GM12878 (cell line): ENCODE measurements at regions not wholly inside any gene's neighbourhood (a gene's known extent, or its start where the extent isn't known, plus 50 kb on each side); places are given as distances from the start of the nearest gene placed in this dataset.

ENCODE experiments used
- CHD2 ChIP-seq: IDR thresholded peaks from 2 replicates; pipeline ENCODE4 v1.6.1; 2011; ENCODE audit warnings: low read depth, low read length, improper control_type of control experiment, borderline replicate concordance
- CREB1 ChIP-seq: IDR thresholded peaks from 2 replicates; pipeline ENCODE4 v1.6.1; 2012; ENCODE audit warnings: low read depth, mild to moderate bottlenecking, inconsistent platforms
- DPF2 ChIP-seq: fragments of 450-650 bp; IDR thresholded peaks from 2 replicates; pipeline ENCODE4 v1.6.1; 2017; ENCODE audit warnings: mild to moderate bottlenecking
- E2F4 ChIP-seq: IDR thresholded peaks from 2 replicates; pipeline ENCODE4 v1.6.1; 2012; ENCODE audit warnings: low read depth, low read length, improper control_type of control experiment
- ETV6 ChIP-seq, 2 experiments: fragments of 450-650 bp in 1 of 2; IDR thresholded peaks in 1 of 2; conservative IDR thresholded peaks in 1 of 2; 2 replicates each; pipeline ENCODE4 v1.6.1; 2014; ENCODE audit warnings: antibody characterized with exemption in 1 of 2, borderline replicate concordance in 1 of 2, low read depth in 1 of 2, mild to moderate bottlenecking in 1 of 2, moderate library complexity in 1 of 2
- FOXK2 ChIP-seq: fragments of 450-650 bp; IDR thresholded peaks from 2 replicates; pipeline ENCODE4 v1.6.1; 2017; ENCODE audit warnings: mild to moderate bottlenecking, moderate library complexity
- JUNB ChIP-seq: IDR thresholded peaks from 2 replicates; pipeline ENCODE4 v1.6.1; 2016; ENCODE audit warnings: antibody characterized with exemption, mild to moderate bottlenecking
- JUND ChIP-seq: IDR thresholded peaks from 2 replicates; pipeline ENCODE4 v1.6.1; 2012; ENCODE audit warnings: low read depth, mild to moderate bottlenecking, low read length, improper control_type of control experiment, moderate library complexity
- KAT2A ChIP-seq: conservative IDR thresholded peaks from 2 replicates; pipeline ENCODE4 v1.6.1; 2011; ENCODE audit warnings: low read depth, low read length; ENCODE audit not compliant: control insufficient read depth
- KLF5 ChIP-seq: fragments of 450-650 bp; IDR thresholded peaks from 2 replicates; pipeline ENCODE4 v1.6.1; 2014; ENCODE audit warnings: mild to moderate bottlenecking; ENCODE audit not compliant: partially characterized antibody
- MAX ChIP-seq: IDR thresholded peaks from 2 replicates; pipeline ENCODE4 v1.6.1; 2012; ENCODE audit warnings: low read depth, low read length, improper control_type of control experiment
- MEF2A ChIP-seq: IDR thresholded peaks from 2 replicates; pipeline ENCODE4 v1.6.1; 2011; ENCODE audit warnings: low read depth, mild to moderate bottlenecking, low read length, moderate library complexity; ENCODE audit not compliant: insufficient read depth
- MEF2B ChIP-seq: fragments of 450-650 bp; IDR thresholded peaks from 2 replicates; pipeline ENCODE4 v1.6.1; 2018; ENCODE audit warnings: mild to moderate bottlenecking, moderate library complexity; ENCODE audit not compliant: partially characterized antibody, poor library complexity, severe bottlenecking
- MYC ChIP-seq: IDR thresholded peaks from 2 replicates; pipeline ENCODE4 v1.6.1; 2011; ENCODE audit warnings: mild to moderate bottlenecking, low read length, moderate library complexity, inconsistent platforms; ENCODE audit not compliant: insufficient read depth, insufficient replicate concordance, insufficient read length, severe bottlenecking
- NR2C1 ChIP-seq: fragments of 450-650 bp; IDR thresholded peaks from 2 replicates; pipeline ENCODE4 v1.6.1; 2017; ENCODE audit warnings: antibody characterized with exemption, mild to moderate bottlenecking, moderate library complexity
- POLR2AphosphoS2 ChIP-seq: IDR thresholded peaks from 2 replicates; pipeline ENCODE4 v1.6.1; 2011; ENCODE audit warnings: low read depth, mild to moderate bottlenecking, low read length, improper control_type of control experiment, moderate library complexity
- RELA ChIP-seq: fragments of 450-650 bp; IDR thresholded peaks from 2 replicates; pipeline ENCODE4 v1.8.0; 2014; ENCODE audit warnings: borderline replicate concordance; ENCODE audit not compliant: partially characterized antibody
- SUPT20H ChIP-seq: IDR thresholded peaks from 2 replicates; pipeline ENCODE4 v1.6.1; 2011; ENCODE audit warnings: low read depth, mild to moderate bottlenecking, low read length, moderate library complexity, borderline replicate concordance; ENCODE audit not compliant: control insufficient read depth
- SUZ12 ChIP-seq: fragments of 200-600 bp; sonication (generic); IDR thresholded peaks from one replicate; pipeline ENCODE4 v1.6.1; 2018; ENCODE audit warnings: antibody characterized with exemption, mild to moderate bottlenecking; ENCODE audit not compliant: unreplicated experiment
- TBL1XR1 ChIP-seq: IDR thresholded peaks from 2 replicates; pipeline ENCODE4 v1.6.1; 2012; ENCODE audit warnings: low read depth, low read length, improper control_type of control experiment
- ZBTB11 ChIP-seq: fragments of 450-650 bp; formaldehyde crosslinking; IDR thresholded peaks from 2 replicates; pipeline ENCODE4 v1.5.0; 2022; ENCODE audit warnings: mild to moderate bottlenecking, missing genetic modification characterization
- TF ChIP-seq, protein P1 (sequence below): IDR thresholded peaks from 2 replicates; pipeline ENCODE4 v1.6.1; 2011; ENCODE audit warnings: low read depth, low read length, improper control_type of control experiment, borderline replicate concordance
- TF ChIP-seq, protein P2 (sequence below): IDR thresholded peaks from 2 replicates; pipeline ENCODE4 v1.6.1; 2012; ENCODE audit warnings: low read length, inconsistent platforms

DNA sequence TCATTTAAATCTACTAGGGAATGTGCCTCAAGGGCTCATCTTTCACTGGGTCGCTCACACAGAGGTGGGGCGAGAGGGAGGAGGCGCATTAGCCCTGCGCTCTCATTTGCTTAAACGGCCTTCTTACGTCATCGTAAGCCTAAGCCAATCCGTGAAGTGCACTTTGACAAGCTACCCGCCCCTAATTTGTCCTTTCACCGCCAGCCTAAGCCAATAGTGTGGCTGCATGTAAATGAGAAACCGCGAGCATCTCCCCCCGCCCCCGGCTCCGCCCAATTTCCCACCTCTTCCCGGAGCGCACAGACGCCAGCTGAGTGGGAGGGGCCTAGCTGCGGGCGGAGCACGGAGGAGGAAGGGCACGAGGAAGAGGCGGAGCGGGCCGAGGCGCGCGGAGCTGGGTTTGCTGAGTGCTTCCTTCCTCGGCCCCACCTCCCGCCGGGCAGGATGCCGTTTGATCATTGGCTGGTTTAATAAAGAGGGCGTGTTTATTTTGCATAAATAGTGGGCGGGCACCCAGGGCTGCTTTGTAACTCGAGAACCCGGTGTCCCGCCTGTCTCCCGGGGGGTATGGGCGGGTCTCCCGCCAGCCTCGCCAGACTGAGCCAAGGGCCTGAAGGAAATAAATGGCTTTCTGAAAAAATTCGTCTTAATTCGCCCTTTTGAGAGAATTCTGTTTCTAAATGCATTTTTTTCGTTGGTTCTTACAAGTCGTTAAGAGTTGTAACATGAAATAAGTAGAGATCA lies 289.6 kb upstream of the NFE2L3 start (continued):
- TF ChIP-seq ZBTB11 (no peak), DPF2 (no peak), JUND (0 out of 2 replicates have a peak, but pooled peaks have one; percentile 28), MEF2A (no peak), MYC (no peak), MEF2B (no peak), TBL1XR1 (no peak), KAT2A (no peak), SUPT20H (no peak), SUZ12 (no peak), CHD2 (peak; percentile 58; the same call in 1 of the 2 replicates), E2F4 (0 out of 2 replicates have a peak, but pooled peaks have one; percentile 38), NR2C1 (no peak), ETV6 (conservative IDR thresholded peaks at IDR 0.05 in 1 of 2, IDR thresholded peaks at IDR 0.05 in 1 of 2; ENCODE audit: borderline replicate concordance in 1 of 2, low read depth in 1 of 2) (no peak), MAX (no peak), KLF5 (no peak), CREB1 (peak; percentile 72), JUNB (no peak), RELA (no peak), FOXK2 (no peak), POLR2AphosphoS2 (no peak)
- TF ChIP-seq, protein P1, sequence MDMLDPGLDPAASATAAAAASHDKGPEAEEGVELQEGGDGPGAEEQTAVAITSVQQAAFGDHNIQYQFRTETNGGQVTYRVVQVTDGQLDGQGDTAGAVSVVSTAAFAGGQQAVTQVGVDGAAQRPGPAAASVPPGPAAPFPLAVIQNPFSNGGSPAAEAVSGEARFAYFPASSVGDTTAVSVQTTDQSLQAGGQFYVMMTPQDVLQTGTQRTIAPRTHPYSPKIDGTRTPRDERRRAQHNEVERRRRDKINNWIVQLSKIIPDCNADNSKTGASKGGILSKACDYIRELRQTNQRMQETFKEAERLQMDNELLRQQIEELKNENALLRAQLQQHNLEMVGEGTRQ = no peak
- TF ChIP-seq, protein P2, sequence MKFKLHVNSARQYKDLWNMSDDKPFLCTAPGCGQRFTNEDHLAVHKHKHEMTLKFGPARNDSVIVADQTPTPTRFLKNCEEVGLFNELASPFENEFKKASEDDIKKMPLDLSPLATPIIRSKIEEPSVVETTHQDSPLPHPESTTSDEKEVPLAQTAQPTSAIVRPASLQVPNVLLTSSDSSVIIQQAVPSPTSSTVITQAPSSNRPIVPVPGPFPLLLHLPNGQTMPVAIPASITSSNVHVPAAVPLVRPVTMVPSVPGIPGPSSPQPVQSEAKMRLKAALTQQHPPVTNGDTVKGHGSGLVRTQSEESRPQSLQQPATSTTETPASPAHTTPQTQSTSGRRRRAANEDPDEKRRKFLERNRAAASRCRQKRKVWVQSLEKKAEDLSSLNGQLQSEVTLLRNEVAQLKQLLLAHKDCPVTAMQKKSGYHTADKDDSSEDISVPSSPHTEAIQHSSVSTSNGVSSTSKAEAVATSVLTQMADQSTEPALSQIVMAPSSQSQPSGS = no peak
